ENCODE measurements at regions not wholly inside any gene's neighbourhood (a gene's known extent, or its start where the extent isn't known, plus 50 kb on each side); places are given as distances from the start of the nearest gene placed in this dataset.

- TF ChIP-seq, protein P1, sequence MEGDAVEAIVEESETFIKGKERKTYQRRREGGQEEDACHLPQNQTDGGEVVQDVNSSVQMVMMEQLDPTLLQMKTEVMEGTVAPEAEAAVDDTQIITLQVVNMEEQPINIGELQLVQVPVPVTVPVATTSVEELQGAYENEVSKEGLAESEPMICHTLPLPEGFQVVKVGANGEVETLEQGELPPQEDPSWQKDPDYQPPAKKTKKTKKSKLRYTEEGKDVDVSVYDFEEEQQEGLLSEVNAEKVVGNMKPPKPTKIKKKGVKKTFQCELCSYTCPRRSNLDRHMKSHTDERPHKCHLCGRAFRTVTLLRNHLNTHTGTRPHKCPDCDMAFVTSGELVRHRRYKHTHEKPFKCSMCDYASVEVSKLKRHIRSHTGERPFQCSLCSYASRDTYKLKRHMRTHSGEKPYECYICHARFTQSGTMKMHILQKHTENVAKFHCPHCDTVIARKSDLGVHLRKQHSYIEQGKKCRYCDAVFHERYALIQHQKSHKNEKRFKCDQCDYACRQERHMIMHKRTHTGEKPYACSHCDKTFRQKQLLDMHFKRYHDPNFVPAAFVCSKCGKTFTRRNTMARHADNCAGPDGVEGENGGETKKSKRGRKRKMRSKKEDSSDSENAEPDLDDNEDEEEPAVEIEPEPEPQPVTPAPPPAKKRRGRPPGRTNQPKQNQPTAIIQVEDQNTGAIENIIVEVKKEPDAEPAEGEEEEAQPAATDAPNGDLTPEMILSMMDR (IDR thresholded peaks at IDR 0.05), result no peak
- no peak for TF ChIP-seq ZFX (IDR thresholded peaks at IDR 0.05; ENCODE audit: borderline replicate concordance)
These were observed 261.8 kb downstream of the PAPSS1 start for GRCh38 chr4:107458194-107458593.

Data from 22Rv1 (cell line).